Neural cell (in vitro differentiated cells): ENCODE measurements at regions not wholly inside any gene's neighbourhood (a gene's known extent, or its start where the extent isn't known, plus 50 kb on each side); places are given as distances from the start of the nearest gene placed in this dataset.

Source experiments
- CTCF ChIP-seq: fragments of 450-650 bp; IDR thresholded peaks from 2 replicates; pipeline ENCODE4 v1.5.1; 2014; ENCODE audit warnings: antibody characterized with exemption, mild to moderate bottlenecking, moderate library complexity; ENCODE audit not compliant: poor library complexity, severe bottlenecking
- EZH2 ChIP-seq: fragments of 200-600, 300-800 bp; shearing (Covaris generic), sonication (generic); IDR thresholded peaks from 2 replicates; pipeline ENCODE4 v1.6.1; 2014; ENCODE audit warnings: antibody characterized with exemption, low read length, borderline replicate concordance, mild to moderate bottlenecking; ENCODE audit not compliant: insufficient read depth, poor library complexity, severe bottlenecking
- MXI1 ChIP-seq: fragments of 450-650 bp; conservative IDR thresholded peaks from 2 replicates; pipeline ENCODE4 v1.6.1; 2014; ENCODE audit warnings: antibody characterized with exemption, mild to moderate bottlenecking; ENCODE audit not compliant: poor library complexity, severe bottlenecking
- POLR2AphosphoS5 ChIP-seq: IDR thresholded peaks from 2 replicates; pipeline ENCODE4 v1.6.1; 2012
- RAD21 ChIP-seq: fragments of 450-650 bp; conservative IDR thresholded peaks from 2 replicates; pipeline ENCODE4 v1.6.1; 2014; ENCODE audit warnings: antibody characterized with exemption, mild to moderate bottlenecking, moderate library complexity
- TAF1 ChIP-seq: IDR thresholded peaks from 2 replicates; pipeline ENCODE4 v1.6.1; 2012; ENCODE audit warnings: low read depth

GRCh38 chr13:63551731-63552130 is 2136.1 kb upstream of the PCDH20 start:
- TF ChIP-seq CTCF (no peak), TAF1 (no peak), EZH2 (no peak), POLR2AphosphoS5 (no peak), RAD21 (no peak), MXI1 (no peak)
